ENCODE measurements at regions not wholly inside any gene's neighbourhood (a gene's known extent, or its start where the extent isn't known, plus 50 kb on each side); places are given as distances from the start of the nearest gene placed in this dataset.

GRCh38 chr7:63876707-63877322, 121.8 kb upstream of the ZNF722 start:
- TF ChIP-seq CTCF (IDR thresholded peaks at IDR 0.05) (no peak), EP300 (IDR thresholded peaks at IDR 0.05) (no peak)
